ENCODE measurements at regions not wholly inside any gene's neighbourhood (a gene's known extent, or its start where the extent isn't known, plus 50 kb on each side); places are given as distances from the start of the nearest gene placed in this dataset.

DNA sequence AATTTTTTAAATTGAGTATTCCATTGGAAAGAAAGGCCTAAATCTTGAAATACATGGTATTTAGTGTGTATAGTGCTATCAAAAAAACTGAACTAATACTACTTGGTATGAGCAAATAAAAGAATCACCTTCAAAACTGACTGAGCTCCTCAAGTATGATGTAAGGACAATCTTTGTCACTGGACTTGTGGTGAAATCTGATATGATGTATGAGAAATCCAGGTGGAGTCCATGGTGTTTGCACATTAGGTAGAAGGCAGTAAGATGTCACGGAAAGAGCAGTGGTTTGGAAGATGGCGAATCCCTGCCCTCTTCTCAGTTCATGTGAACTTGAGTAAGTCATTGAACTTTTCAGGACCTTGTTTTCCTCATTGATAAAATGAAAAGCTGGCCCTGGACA, 62.1 kb upstream of the COL1A2 start:
- dilution Hi-C loops (cut with MboI; ENCODE audit: extremely low pct_ligation_motif_present, low sequenced_read_pairs): no loop called here
- Histone ChIP-seq H3K36me3 (ENCODE audit: control insufficient read depth in 2 of 2, extremely low read depth in 1 of 2, insufficient read depth in 2 of 2, low read length in 2 of 2) (no peaks in the 10 kb centered on the region), H3K4me3 (replicated peaks in 1 of 3; ENCODE audit: insufficient read depth in 1 of 3, low read depth in 1 of 3, low read length in 3 of 3) (no peak overlapping the region), H3K27me3 (ENCODE audit: control insufficient read depth in 2 of 2, insufficient read depth in 2 of 2, low read length in 2 of 2) (no peaks in the 10 kb centered on the region), H3K79me2 (ENCODE audit: control insufficient read depth, insufficient read depth, low read length) (no peaks in the 10 kb centered on the region), H3K4me1 (ENCODE audit: control insufficient read depth, extremely low read depth, insufficient read depth, low read length) (peaks cover 3% of the 10 kb centered on the region), H3K4me2 (ENCODE audit: insufficient read depth, low read length) (no peak overlapping the region), H3K9me1 (replicated peaks; ENCODE audit: control insufficient read depth, extremely low read depth, insufficient read depth, low read length) (no peaks in the 10 kb centered on the region), H4K20me1 (replicated peaks; ENCODE audit: control insufficient read depth, extremely low read depth, insufficient read depth, low read length) (no peaks in the 10 kb centered on the region), H3K9me3 (replicated peaks; ENCODE audit: control insufficient read depth, insufficient read depth, low read length) (no peaks in the 10 kb centered on the region), H2AFZ (ENCODE audit: low read depth, low read length) (no peak overlapping the region), H3K27ac (ENCODE audit: insufficient read depth, low read depth, low read length) (no peak overlapping the region), H3K9ac (replicated peaks; ENCODE audit: extremely low read depth, insufficient read depth, low read length) (no peak overlapping the region)
- ChIA-PET CTCF (interaction anchor here (1.3 to 1.9 kb wide), 3 partner anchors 18 to 63 kb away, joined by 4 to 5 read pairs (median 4); no protein-coding TSS in a partner anchor), POLR2A (interaction anchor here (0.6 kb wide), 1 partner anchor 11 kb away, joined by 8 read pairs; no protein-coding TSS in a partner anchor)
- TF ChIP-seq EZH2 (IDR thresholded peaks at IDR 0.05; ENCODE audit: borderline replicate concordance, low read depth, low read length, severe bottlenecking): no peak
- TF ChIP-seq POLR2A (IDR thresholded peaks at IDR 0.05; ENCODE audit: low read depth, low read length): no peak
- no peak for TF ChIP-seq FOS (IDR thresholded peaks at IDR 0.05; ENCODE audit: borderline replicate concordance, insufficient read depth, low read length)
- TF ChIP-seq, protein P1, sequence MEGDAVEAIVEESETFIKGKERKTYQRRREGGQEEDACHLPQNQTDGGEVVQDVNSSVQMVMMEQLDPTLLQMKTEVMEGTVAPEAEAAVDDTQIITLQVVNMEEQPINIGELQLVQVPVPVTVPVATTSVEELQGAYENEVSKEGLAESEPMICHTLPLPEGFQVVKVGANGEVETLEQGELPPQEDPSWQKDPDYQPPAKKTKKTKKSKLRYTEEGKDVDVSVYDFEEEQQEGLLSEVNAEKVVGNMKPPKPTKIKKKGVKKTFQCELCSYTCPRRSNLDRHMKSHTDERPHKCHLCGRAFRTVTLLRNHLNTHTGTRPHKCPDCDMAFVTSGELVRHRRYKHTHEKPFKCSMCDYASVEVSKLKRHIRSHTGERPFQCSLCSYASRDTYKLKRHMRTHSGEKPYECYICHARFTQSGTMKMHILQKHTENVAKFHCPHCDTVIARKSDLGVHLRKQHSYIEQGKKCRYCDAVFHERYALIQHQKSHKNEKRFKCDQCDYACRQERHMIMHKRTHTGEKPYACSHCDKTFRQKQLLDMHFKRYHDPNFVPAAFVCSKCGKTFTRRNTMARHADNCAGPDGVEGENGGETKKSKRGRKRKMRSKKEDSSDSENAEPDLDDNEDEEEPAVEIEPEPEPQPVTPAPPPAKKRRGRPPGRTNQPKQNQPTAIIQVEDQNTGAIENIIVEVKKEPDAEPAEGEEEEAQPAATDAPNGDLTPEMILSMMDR (IDR thresholded peaks at IDR 0.05; ENCODE audit: extremely low read depth in 1 of 2, insufficient read depth in 1 of 2, low read depth in 1 of 2, low read length in 2 of 2): no peak
- TF ChIP-seq MYC (IDR thresholded peaks at IDR 0.05; ENCODE audit: low read depth, low read length): no peak
- no peak for TF ChIP-seq GATA2 (IDR thresholded peaks at IDR 0.05; ENCODE audit: insufficient read depth, insufficient read length, low read depth, low read length)
- no peak for TF ChIP-seq JUN (IDR thresholded peaks at IDR 0.05; ENCODE audit: borderline replicate concordance, insufficient read depth, insufficient read length, low read depth)
- TF ChIP-seq POLR2AphosphoS5 (IDR thresholded peaks at IDR 0.05; ENCODE audit: insufficient read depth, low read depth, low read length): no peak
- TF ChIP-seq, protein P2, sequence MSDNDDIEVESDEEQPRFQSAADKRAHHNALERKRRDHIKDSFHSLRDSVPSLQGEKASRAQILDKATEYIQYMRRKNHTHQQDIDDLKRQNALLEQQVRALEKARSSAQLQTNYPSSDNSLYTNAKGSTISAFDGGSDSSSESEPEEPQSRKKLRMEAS (IDR thresholded peaks at IDR 0.05; ENCODE audit: insufficient read depth, insufficient read length): no peak
- DNase-seq (ENCODE audit: low read depth, low spot score) (no peak), FAIRE-seq (no peak)
- BruUV-seq (replicated peaks): no TSS peak
- intact Hi-C loops (cut with micrococcal nuclease): no loop called here
